Muscle layer of duodenum (tissue), 2 donors: ENCODE measurements at regions not wholly inside any gene's neighbourhood (a gene's known extent, or its start where the extent isn't known, plus 50 kb on each side); places are given as distances from the start of the nearest gene placed in this dataset.

ENCODE experiments used
- H3K27ac ChIP-seq: one replicate; pipeline ENCODE4 v1.7.0; 2013; ENCODE audit warnings: mild to moderate bottlenecking, low read length
- H3K27me3 ChIP-seq: one replicate; pipeline ENCODE4 v1.7.0; 2013; ENCODE audit warnings: low read depth, mild to moderate bottlenecking, control low read depth, low read length
- H3K36me3 ChIP-seq, 2 donors: one replicate each; pipeline ENCODE4 v1.7.0; 2013; ENCODE audit warnings: low read length in 2 of 2, control low read depth in 1 of 2, mild to moderate bottlenecking in 1 of 2; ENCODE audit not compliant: insufficient read depth in 2 of 2, control insufficient read depth in 1 of 2
- H3K4me1 ChIP-seq, 2 donors: one replicate each; pipeline ENCODE4 v1.7.0; 2013; ENCODE audit warnings: low read length in 2 of 2, mild to moderate bottlenecking in 2 of 2, control low read depth in 1 of 2, moderate library complexity in 1 of 2; ENCODE audit not compliant: insufficient read depth in 2 of 2, control insufficient read depth in 1 of 2
- H3K4me3 ChIP-seq, 2 donors: one replicate each; pipeline ENCODE4 v1.7.0; 2013; ENCODE audit warnings: low read length in 2 of 2, low read depth in 1 of 2, mild to moderate bottlenecking in 1 of 2
- H3K9me3 ChIP-seq, 2 donors: one replicate each; pipeline ENCODE4 v1.7.0; 2013; ENCODE audit warnings: low read length in 2 of 2, control low read depth in 1 of 2, mild to moderate bottlenecking in 1 of 2; ENCODE audit not compliant: control insufficient read depth in 1 of 2
- donor health status: healthy.

DNA sequence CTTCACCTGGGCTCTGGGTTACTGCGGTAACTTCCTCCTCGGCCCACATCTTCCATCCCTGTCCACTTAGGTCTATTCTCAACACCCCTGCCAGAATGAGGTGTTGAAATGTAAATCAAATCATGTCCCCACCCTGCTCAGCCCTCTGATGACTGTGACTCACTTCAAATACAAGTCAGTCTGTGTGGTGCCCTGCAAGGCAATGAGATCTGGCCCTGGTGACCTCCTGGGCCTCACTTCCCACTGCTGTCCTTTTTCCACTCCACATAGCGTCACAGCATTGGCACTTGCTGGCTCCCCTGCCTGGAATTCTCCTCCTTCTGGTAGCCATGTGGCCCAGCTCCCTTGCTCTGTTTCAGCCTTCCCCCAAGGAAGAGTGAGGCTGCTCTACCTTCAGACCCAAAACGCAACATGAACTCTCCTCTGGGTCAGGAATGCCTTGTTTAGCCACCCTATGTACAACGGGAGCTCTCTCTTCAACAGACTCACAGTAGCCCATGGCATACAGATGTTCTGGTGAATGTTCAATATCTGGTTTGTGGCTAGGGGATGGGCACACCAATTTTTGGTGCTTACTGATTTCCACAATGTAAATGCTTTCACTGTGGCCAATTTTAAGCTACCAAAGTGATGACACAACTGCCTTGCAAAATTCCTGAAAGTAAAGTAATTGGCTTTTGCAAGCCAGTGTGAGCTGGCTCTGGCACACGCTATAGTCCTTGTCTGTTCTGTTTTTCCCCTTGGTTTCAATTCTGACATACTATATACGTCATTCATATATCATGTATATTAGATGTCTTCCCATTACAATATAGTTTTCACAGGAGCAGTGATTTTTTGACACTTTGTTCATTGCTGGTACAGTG, 550.3 kb upstream of the HS6ST1 start:
- Histone ChIP-seq H3K4me3 (no peak overlapping the region), H3K9me3 (no peaks in the 10 kb centered on the region), H3K36me3 (no peaks in the 10 kb centered on the region), H3K4me1 (no peaks in the 10 kb centered on the region), H3K27me3 (no peaks in the 10 kb centered on the region), H3K27ac (no peak overlapping the region)

GRCh38 chr2:128874608-128875007, 555.9 kb upstream of the HS6ST1 start:
- no peak overlapping the region for H3K27ac ChIP-seq
- no peaks in the 10 kb centered on the region for H3K36me3 ChIP-seq
- no peak overlapping the region for H3K4me3 ChIP-seq
- H3K4me1 ChIP-seq, result no peaks in the 10 kb centered on the region
- H3K27me3 ChIP-seq, result no peaks in the 10 kb centered on the region
- no peaks in the 10 kb centered on the region for H3K9me3 ChIP-seq

DNA sequence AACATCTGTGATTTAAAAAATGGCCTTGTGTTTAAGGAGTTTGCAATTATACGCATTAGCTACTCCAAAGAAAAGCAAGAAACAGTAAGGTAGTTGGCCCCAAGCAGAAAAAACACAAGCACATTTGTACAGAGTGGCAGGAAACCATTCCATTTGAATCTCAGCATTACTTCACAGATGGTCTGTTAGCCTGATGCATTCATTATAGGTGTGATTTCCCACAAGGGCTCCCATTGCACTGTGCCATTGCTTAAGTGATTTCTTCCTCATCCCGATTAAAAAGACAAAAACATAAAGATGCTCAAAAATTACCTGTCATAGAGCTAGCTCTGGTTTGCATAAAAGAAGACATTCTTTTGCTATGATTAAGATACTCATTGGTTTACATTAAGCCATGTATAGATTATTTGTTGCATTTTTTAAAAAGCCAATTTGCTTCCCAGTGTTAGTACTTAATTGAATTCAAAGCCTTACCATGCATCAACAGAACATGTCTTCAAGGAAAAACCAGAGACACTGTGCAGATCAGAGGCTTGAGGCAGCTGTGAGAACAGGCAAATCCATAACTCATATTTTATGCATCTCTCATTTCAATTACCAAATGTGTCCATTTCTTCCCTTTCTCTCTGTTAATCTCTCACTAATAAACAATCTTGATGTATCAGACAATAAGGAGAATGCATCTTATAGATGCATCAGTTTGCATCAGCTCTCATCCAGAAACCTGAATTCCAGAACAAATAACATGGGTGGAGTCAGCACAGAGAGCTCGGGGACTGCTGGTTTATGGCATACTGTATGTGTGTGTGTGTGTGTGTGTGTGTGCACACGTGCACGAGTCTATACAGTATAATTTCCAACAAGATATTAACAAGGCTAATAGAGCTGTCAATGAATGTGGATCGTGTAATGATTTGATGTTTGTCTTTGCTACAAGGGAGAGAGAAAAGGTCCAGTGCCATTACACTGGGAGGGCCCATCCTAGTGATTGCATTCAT, 558.6 kb upstream of the HS6ST1 start:
- H3K9me3 ChIP-seq, result peaks cover 0 to 5% of the 10 kb centered on the region in 2 donors
- H3K27ac ChIP-seq, result no peak overlapping the region
- no peaks in the 10 kb centered on the region for H3K4me1 ChIP-seq
- no peak overlapping the region for H3K4me3 ChIP-seq
- H3K27me3 ChIP-seq, result no peaks in the 10 kb centered on the region
- no peaks in the 10 kb centered on the region for H3K36me3 ChIP-seq

GRCh38 chr2:128879161-128879560, 560.5 kb upstream of the HS6ST1 start:
- peaks cover 0 to 7% of the 10 kb centered on the region in 2 donors for H3K9me3 ChIP-seq
- no peak overlapping the region for H3K27ac ChIP-seq
- no peaks in the 10 kb centered on the region for H3K4me1 ChIP-seq
- H3K27me3 ChIP-seq, result no peaks in the 10 kb centered on the region
- H3K4me3 ChIP-seq, result no peak overlapping the region
- no peaks in the 10 kb centered on the region for H3K36me3 ChIP-seq

DNA sequence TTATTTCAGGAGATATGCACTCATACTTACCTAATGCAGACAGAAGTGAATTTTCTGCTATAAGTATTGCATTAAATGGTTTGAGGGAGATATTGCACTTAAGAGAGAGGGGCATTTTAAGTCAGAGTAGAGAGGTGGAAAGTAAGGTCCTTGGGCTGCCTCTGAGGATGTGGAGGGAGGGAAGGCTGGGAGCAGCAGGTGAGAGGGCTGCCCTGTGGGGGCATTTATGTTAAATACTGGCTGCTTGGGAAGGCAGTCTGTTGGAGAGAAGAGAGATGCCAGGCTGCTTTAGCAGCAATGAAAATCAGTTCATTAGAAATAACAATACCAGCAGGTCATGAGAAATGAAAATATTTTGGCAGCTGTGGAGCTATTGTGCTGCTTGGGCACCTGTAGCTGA, 576.2 kb upstream of the HS6ST1 start:
- no peaks in the 10 kb centered on the region for H3K27me3 ChIP-seq
- H3K4me3 ChIP-seq, result no peak overlapping the region
- no peaks in the 10 kb centered on the region for H3K9me3 ChIP-seq
- H3K4me1 ChIP-seq, result no peaks in the 10 kb centered on the region
- no peak overlapping the region for H3K27ac ChIP-seq
- no peaks in the 10 kb centered on the region for H3K36me3 ChIP-seq

DNA sequence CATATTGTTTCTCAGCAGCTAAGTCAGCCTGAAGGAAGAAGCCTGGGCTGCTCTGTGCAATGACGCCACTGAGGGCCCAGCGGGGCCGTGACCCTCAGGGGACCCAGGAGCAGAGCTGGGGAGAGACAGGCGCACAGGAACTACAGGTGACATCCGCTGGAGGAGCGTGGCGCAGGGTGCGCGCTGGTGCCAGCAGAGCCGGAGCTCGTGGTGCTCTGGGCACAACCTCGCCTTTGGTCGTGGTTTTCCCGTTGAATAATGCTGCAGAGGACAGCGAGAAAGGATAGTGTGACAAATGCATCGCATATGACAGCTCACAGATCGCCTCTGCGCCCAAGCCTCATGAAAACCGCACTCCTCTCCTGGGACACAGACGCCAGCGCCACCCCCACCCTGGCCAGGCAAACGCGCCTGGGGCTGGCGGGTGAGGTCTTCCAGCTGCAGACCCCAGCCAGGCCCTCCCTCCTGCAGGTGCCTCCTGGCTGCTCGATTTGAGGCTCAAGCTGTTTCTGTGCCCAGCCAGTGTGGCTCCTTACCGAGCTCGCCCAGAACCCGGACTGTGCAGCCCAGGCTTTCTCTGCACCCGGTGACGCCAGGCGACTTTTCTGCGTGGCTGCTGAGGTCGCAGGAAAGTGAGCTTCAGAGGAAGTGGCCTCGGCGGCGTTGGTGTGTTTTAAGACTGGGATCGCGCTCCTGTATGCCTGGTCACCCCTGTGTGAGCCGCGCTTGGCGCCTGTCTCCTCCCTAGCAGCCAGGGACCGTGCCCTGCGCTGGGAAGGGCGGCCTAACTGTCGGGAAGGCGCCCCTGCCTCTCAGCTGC, 583.1 kb upstream of the HS6ST1 start:
- Histone ChIP-seq H3K4me3 (peak overlapping the region in 1 of 2 donors; percentile 8), H3K9me3 (no peaks in the 10 kb centered on the region), H3K27me3 (no peaks in the 10 kb centered on the region), H3K27ac (no peak overlapping the region), H3K4me1 (no peaks in the 10 kb centered on the region), H3K36me3 (no peaks in the 10 kb centered on the region)

- H3K27ac ChIP-seq, result no peak overlapping the region
- no peaks in the 10 kb centered on the region for H3K9me3 ChIP-seq
- H3K4me1 ChIP-seq, result no peaks in the 10 kb centered on the region
- no peak overlapping the region for H3K4me3 ChIP-seq
- H3K36me3 ChIP-seq, result no peaks in the 10 kb centered on the region
- no peaks in the 10 kb centered on the region for H3K27me3 ChIP-seq
These were observed 585.0 kb upstream of the HS6ST1 start for GRCh38 chr2:128903637-128904036.

DNA sequence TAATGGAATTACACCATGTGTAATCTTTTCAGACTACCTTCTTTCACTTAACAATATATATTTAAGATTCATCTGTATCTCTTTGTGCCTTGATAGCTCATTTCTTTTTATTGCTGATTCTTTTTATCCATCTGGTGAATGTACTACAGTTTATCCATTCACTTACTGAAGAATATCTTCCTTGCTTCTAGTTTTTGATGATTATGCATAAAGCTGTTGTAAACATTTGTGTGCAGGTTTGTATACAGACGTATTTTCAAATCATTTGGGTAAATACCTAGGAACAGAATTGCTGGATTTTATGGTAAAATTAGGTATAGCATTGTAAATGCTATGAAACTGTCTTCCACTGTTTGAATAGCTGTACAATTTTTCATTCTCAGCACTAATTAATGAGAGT, 592.6 kb upstream of the HS6ST1 start:
- Histone ChIP-seq H3K9me3 (peaks cover 0 to 3% of the 10 kb centered on the region in 2 donors), H3K36me3 (no peaks in the 10 kb centered on the region), H3K4me1 (no peaks in the 10 kb centered on the region), H3K27ac (no peak overlapping the region), H3K27me3 (no peaks in the 10 kb centered on the region), H3K4me3 (no peak overlapping the region)

DNA sequence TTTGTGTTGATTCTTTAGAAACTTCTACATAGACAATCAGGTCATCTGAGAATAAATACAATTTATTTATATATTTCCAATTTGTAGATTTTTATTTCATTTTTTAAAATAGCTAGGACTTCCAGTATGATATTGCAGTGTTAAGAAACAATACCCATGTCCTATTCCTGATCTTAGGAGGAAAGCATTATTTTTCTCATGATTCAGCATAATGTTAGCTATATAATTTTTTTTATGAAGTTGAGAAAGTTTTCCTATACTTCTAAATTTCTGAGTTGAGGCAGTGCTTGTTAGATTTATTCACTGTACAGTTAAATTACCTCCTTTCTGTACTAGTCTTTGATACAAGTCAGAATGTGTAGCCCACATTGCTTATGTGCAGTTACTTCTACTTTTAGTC, 595.7 kb upstream of the HS6ST1 start:
- no peak overlapping the region for H3K4me3 ChIP-seq
- peaks cover 0 to 3% of the 10 kb centered on the region in 2 donors for H3K9me3 ChIP-seq
- no peaks in the 10 kb centered on the region for H3K4me1 ChIP-seq
- no peaks in the 10 kb centered on the region for H3K27me3 ChIP-seq
- no peaks in the 10 kb centered on the region for H3K36me3 ChIP-seq
- H3K27ac ChIP-seq, result no peak overlapping the region

DNA sequence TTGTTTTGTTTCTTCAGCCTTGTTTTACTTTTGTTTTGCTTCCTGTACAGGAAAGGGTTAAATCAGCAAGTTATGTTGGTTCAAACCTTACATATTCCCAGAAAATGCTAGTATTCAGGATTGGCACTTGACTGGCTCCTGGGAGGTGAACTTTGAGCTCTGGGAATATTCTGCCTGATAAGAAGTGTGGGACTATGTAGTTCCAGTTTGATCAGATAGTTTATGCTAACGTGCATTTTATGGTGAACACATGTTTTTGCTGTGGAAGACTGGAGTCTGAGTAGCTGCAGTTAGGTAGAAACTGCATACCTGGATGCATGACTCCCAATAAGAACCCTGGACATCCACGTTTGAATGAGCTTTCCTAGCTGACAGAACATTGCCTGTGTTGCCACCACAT, 603.1 kb upstream of the HS6ST1 start:
- Histone ChIP-seq H3K4me3 (no peak overlapping the region), H3K4me1 (no peaks in the 10 kb centered on the region)

DNA sequence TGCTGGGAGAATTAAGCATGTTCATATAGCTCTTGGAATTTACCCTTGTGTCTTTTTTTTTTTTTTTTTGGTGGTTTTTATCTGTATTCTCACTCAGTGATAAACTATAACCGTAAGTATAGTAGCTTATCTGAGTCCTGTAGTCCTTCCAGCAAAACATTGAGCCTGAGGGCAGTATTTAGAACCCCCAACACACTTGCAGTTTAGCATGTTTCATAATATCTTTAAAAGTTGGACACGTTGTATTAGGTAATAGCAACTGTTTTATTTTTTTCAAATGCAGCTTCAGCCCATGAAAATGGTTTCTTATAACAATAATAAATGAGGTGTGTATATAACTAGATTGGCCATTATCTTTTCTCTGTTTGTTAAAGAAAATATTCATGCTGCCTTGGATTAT, 603.5 kb upstream of the HS6ST1 start:
- Histone ChIP-seq H3K4me1 (no peaks in the 10 kb centered on the region), H3K36me3 (no peaks in the 10 kb centered on the region), H3K9me3 (peaks cover 0 to 3% of the 10 kb centered on the region in 2 donors), H3K4me3 (no peak overlapping the region), H3K27me3 (no peaks in the 10 kb centered on the region), H3K27ac (no peak overlapping the region)

More for the DNA sequence above, 603.1 kb upstream of the HS6ST1 start:
- Histone ChIP-seq H3K36me3 (no peaks in the 10 kb centered on the region), H3K27ac (no peak overlapping the region), H3K27me3 (no peaks in the 10 kb centered on the region), H3K9me3 (peaks cover 0 to under 1% of the 10 kb centered on the region in 2 donors)
